Smooth muscle cell (in vitro differentiated cells): ENCODE measurements at regions not wholly inside any gene's neighbourhood (a gene's known extent, or its start where the extent isn't known, plus 50 kb on each side); places are given as distances from the start of the nearest gene placed in this dataset.

ENCODE experiments used
- DNase-seq: peaks from one replicate; lab custom pipeline; 2025; ENCODE audit not compliant: unreplicated experiment; lab: John Stamatoyannopoulos, UW
- H2AFZ ChIP-seq: fragments of 200-600 bp; sonication (generic); 2 replicates; pipeline ENCODE4 v1.6.0; 2016; ENCODE audit warnings: antibody characterized with exemption, low read depth, mild to moderate bottlenecking
- H3F3A ChIP-seq: fragments of 200-600 bp; sonication (generic); 2 replicates; pipeline ENCODE4 v1.6.0; 2017; ENCODE audit warnings: antibody characterized with exemption, low read depth
- H3K27ac ChIP-seq: fragments of 200-600 bp; sonication (generic); 2 replicates; pipeline ENCODE4 v1.5.1; 2016; ENCODE audit warnings: low read depth, mild to moderate bottlenecking
- H3K27me3 ChIP-seq: fragments of 200-600 bp; sonication (generic); 2 replicates; pipeline ENCODE4 v1.6.1; 2016; ENCODE audit warnings: low read depth, mild to moderate bottlenecking
- H3K36me3 ChIP-seq: fragments of 200-600 bp; sonication (generic); 2 replicates; pipeline ENCODE4 v1.5.1; 2016; ENCODE audit warnings: low read depth
- H3K4me1 ChIP-seq: fragments of 200-600 bp; sonication (generic); 2 replicates; pipeline ENCODE4 v1.5.1; 2016; ENCODE audit warnings: low read depth
- H3K4me2 ChIP-seq: fragments of 200-600 bp; sonication (generic); 2 replicates; pipeline ENCODE4 v1.6.0; 2016; ENCODE audit warnings: mild to moderate bottlenecking
- H3K4me3 ChIP-seq: fragments of 200-600 bp; sonication (generic); 2 replicates; pipeline ENCODE4 v1.5.1; 2016; ENCODE audit warnings: mild to moderate bottlenecking
- H3K79me2 ChIP-seq: fragments of 200-600 bp; sonication (generic); 2 replicates; pipeline ENCODE4 v1.6.0; 2016; ENCODE audit warnings: low read depth, mild to moderate bottlenecking
- H3K9ac ChIP-seq: fragments of 200-600 bp; sonication (generic); 2 replicates; pipeline ENCODE4 v1.6.0; 2016; ENCODE audit warnings: low read depth
- H3K9me3 ChIP-seq: fragments of 200-600 bp; sonication (generic); replicated peaks from 2 replicates; pipeline ENCODE4 v1.5.1; 2016; ENCODE audit warnings: low read depth
- H4K20me1 ChIP-seq: fragments of 200-600 bp; sonication (generic); 2 replicates; pipeline ENCODE4 v1.6.0; 2016; ENCODE audit warnings: low read depth
- WGBS: methylation state at CpG from one replicate; pipeline ENCODE4 v1.1.7; 2016; ENCODE audit warnings: low lambda C conversion rate; 5-methylcytosine and 5-hydroxymethylcytosine counted together
- TF ChIP-seq, protein P1 (sequence below): fragments of 200-600 bp; sonication (generic); IDR thresholded peaks from 2 replicates; pipeline ENCODE4 v1.5.1; 2017; ENCODE audit warnings: borderline replicate concordance, mild to moderate bottlenecking, antibody characterized with exemption; ENCODE audit not compliant: insufficient read depth, poor library complexity, severe bottlenecking

GRCh38 chr2:204223046-204223445, 286.5 kb downstream of the ICOS start:
- DNase-seq = no peak
- no peaks in the 10 kb centered on the region for H3K79me2 ChIP-seq
- H2AFZ ChIP-seq = no peak overlapping the region
- WGBS = 81% methylated on average over 6 of the region's 6 CpGs
- TF ChIP-seq, protein P1, sequence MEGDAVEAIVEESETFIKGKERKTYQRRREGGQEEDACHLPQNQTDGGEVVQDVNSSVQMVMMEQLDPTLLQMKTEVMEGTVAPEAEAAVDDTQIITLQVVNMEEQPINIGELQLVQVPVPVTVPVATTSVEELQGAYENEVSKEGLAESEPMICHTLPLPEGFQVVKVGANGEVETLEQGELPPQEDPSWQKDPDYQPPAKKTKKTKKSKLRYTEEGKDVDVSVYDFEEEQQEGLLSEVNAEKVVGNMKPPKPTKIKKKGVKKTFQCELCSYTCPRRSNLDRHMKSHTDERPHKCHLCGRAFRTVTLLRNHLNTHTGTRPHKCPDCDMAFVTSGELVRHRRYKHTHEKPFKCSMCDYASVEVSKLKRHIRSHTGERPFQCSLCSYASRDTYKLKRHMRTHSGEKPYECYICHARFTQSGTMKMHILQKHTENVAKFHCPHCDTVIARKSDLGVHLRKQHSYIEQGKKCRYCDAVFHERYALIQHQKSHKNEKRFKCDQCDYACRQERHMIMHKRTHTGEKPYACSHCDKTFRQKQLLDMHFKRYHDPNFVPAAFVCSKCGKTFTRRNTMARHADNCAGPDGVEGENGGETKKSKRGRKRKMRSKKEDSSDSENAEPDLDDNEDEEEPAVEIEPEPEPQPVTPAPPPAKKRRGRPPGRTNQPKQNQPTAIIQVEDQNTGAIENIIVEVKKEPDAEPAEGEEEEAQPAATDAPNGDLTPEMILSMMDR = no peak
- no peak overlapping the region for H3K27ac ChIP-seq
- no peak overlapping the region for H3K4me3 ChIP-seq
- no peaks in the 10 kb centered on the region for H3K36me3 ChIP-seq
- H4K20me1 ChIP-seq = no peaks in the 10 kb centered on the region
- no peak overlapping the region for H3K4me2 ChIP-seq
- peaks cover 7% of the 10 kb centered on the region for H3K27me3 ChIP-seq
- no peak overlapping the region for H3K9ac ChIP-seq
- H3K9me3 ChIP-seq = no peaks in the 10 kb centered on the region
- H3K4me1 ChIP-seq = no peaks in the 10 kb centered on the region
- H3F3A ChIP-seq = no peaks in the 10 kb centered on the region

- H3K4me2 ChIP-seq = no peak overlapping the region
- H3K9ac ChIP-seq = no peak overlapping the region
- WGBS = 96% methylated on average over 9 of the region's 9 CpGs
- peaks cover 7% of the 10 kb centered on the region for H3K27me3 ChIP-seq
- H2AFZ ChIP-seq = no peak overlapping the region
- no peaks in the 10 kb centered on the region for H3K4me1 ChIP-seq
- no peaks in the 10 kb centered on the region for H4K20me1 ChIP-seq
- no peaks in the 10 kb centered on the region for H3K9me3 ChIP-seq
- H3K79me2 ChIP-seq = no peaks in the 10 kb centered on the region
- H3K4me3 ChIP-seq = no peak overlapping the region
- TF ChIP-seq, protein P1 = no peak
- no peaks in the 10 kb centered on the region for H3K36me3 ChIP-seq
- DNase-seq = no peak
- H3K27ac ChIP-seq = no peak overlapping the region
- no peaks in the 10 kb centered on the region for H3F3A ChIP-seq
Observed at GRCh38 chr2:204223544-204223943, 287.0 kb downstream of the ICOS start.

DNA sequence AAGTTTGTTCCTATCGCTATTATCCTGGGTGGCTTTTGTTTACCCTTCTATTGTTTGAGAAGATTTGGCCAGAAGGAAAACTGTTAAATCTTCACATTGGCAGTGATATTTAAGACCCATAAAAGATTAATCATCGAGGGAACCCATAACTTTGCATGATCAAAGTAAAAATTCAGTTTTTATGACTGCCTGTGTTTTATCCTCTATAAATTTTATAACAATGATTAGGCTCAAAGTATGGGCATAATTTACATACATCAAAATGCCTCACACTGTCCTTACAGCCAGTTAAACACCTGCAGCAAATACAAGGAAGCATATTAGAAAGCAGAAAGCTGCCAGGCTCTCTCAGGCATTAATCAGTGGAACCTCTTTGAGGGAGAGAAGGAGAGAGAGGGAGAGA, 289.1 kb downstream of the ICOS start:
- Histone ChIP-seq H4K20me1 (no peaks in the 10 kb centered on the region), H3K27me3 (peaks cover 7% of the 10 kb centered on the region), H3K4me1 (no peaks in the 10 kb centered on the region), H3K4me3 (no peak overlapping the region), H3K27ac (no peak overlapping the region), H3K36me3 (no peaks in the 10 kb centered on the region), H2AFZ (no peak overlapping the region), H3K4me2 (no peak overlapping the region), H3K9me3 (no peaks in the 10 kb centered on the region), H3F3A (no peaks in the 10 kb centered on the region), H3K79me2 (no peaks in the 10 kb centered on the region), H3K9ac (no peak overlapping the region)
- TF ChIP-seq, protein P1 = no peak
- WGBS = 71% methylated on average over 2 of the region's 2 CpGs
- DNase-seq = no peak

GRCh38 chr2:204226305-204226880, 289.8 kb downstream of the ICOS start:
- Histone ChIP-seq H2AFZ (no peak overlapping the region), H3K9me3 (no peaks in the 10 kb centered on the region), H3K27ac (no peak overlapping the region), H3K4me2 (no peak overlapping the region), H3K36me3 (no peaks in the 10 kb centered on the region), H4K20me1 (no peaks in the 10 kb centered on the region), H3K9ac (no peak overlapping the region), H3K79me2 (no peaks in the 10 kb centered on the region), H3K4me3 (no peak overlapping the region), H3F3A (no peaks in the 10 kb centered on the region), H3K27me3 (peaks cover 7% of the 10 kb centered on the region), H3K4me1 (no peaks in the 10 kb centered on the region)
- WGBS = 84% methylated on average over 9 of the region's 9 CpGs
- DNase-seq = no peak
- TF ChIP-seq, protein P1 = no peak
